Trophoblast cell (in vitro differentiated cells and primary cell): ENCODE measurements at regions not wholly inside any gene's neighbourhood (a gene's known extent, or its start where the extent isn't known, plus 50 kb on each side); places are given as distances from the start of the nearest gene placed in this dataset.

Experiments
- DNase-seq, 2 donors: peaks; one replicate each; pipeline ENCODE4 v3.0.0-alpha.2; 2016
- H2AFZ ChIP-seq: 2 replicates; pipeline ENCODE4 v1.6.1; 2013; ENCODE audit warnings: low read length, moderate library complexity, mild to moderate bottlenecking; ENCODE audit not compliant: insufficient read depth, poor library complexity
- H2AK5ac ChIP-seq: 2 replicates; pipeline ENCODE4 v1.6.1; 2013; ENCODE audit warnings: mild to moderate bottlenecking, low read length
- H2BK120ac ChIP-seq: 2 replicates; pipeline ENCODE4 v1.6.1; 2013; ENCODE audit warnings: low read length, mild to moderate bottlenecking, moderate library complexity; ENCODE audit not compliant: insufficient read depth, poor library complexity
- H2BK12ac ChIP-seq: 2 replicates; pipeline ENCODE4 v1.6.1; 2013; ENCODE audit warnings: mild to moderate bottlenecking, low read length, moderate library complexity
- H2BK5ac ChIP-seq: 2 replicates; pipeline ENCODE4 v1.6.1; 2013; ENCODE audit warnings: low read length, low read depth, moderate library complexity, mild to moderate bottlenecking; ENCODE audit not compliant: poor library complexity
- H3K14ac ChIP-seq: 2 replicates; pipeline ENCODE4 v1.6.1; 2013; ENCODE audit warnings: mild to moderate bottlenecking, low read length
- H3K18ac ChIP-seq: 2 replicates; pipeline ENCODE4 v1.6.1; 2013; ENCODE audit warnings: mild to moderate bottlenecking, low read length
- H3K23ac ChIP-seq: 2 replicates; pipeline ENCODE4 v1.6.1; 2013; ENCODE audit warnings: low read length
- H3K27ac ChIP-seq: 2 replicates; pipeline ENCODE4 v1.5.1; 2013; ENCODE audit warnings: low read depth, mild to moderate bottlenecking, inconsistent platforms, low read length, moderate library complexity
- H3K27me3 ChIP-seq: 2 replicates; pipeline ENCODE4 v1.6.1; 2013; ENCODE audit warnings: inconsistent platforms, mild to moderate bottlenecking, low read length, moderate library complexity; ENCODE audit not compliant: insufficient read depth
- H3K36me3 ChIP-seq, 2 experiments: 1 replicate in 1 of 2; 2 replicates in 1 of 2; pipeline ENCODE4 v1.6.1; 2013; ENCODE audit warnings: low read length in 2 of 2, mild to moderate bottlenecking in 2 of 2, moderate library complexity in 1 of 2; ENCODE audit not compliant: insufficient read depth in 2 of 2, control insufficient read depth in 1 of 2
- H3K4ac ChIP-seq: 2 replicates; pipeline ENCODE4 v1.6.1; 2013; ENCODE audit warnings: low read depth, mild to moderate bottlenecking, low read length, moderate library complexity
- H3K4me1 ChIP-seq, 2 experiments: 1 replicate in 1 of 2; 2 replicates in 1 of 2; pipeline ENCODE4 v1.6.1; 2013; ENCODE audit warnings: low read length in 2 of 2, mild to moderate bottlenecking in 2 of 2, moderate library complexity in 1 of 2; ENCODE audit not compliant: insufficient read depth in 2 of 2, control insufficient read depth in 1 of 2
- H3K4me2 ChIP-seq: 2 replicates; pipeline ENCODE4 v1.6.1; 2013; ENCODE audit warnings: inconsistent platforms, mild to moderate bottlenecking, low read length, moderate library complexity
- H3K4me3 ChIP-seq: 2 replicates; pipeline ENCODE4 v1.5.1; 2013; ENCODE audit warnings: mild to moderate bottlenecking, low read depth, low read length, inconsistent platforms
- H3K79me1 ChIP-seq: one replicate; pipeline ENCODE4 v1.6.1; 2013; ENCODE audit warnings: low read length
- H3K79me2 ChIP-seq: 2 replicates; pipeline ENCODE4 v1.6.1; 2013; ENCODE audit warnings: low read length, mild to moderate bottlenecking; ENCODE audit not compliant: control insufficient read depth, insufficient read depth, poor library complexity
- H3K9ac ChIP-seq: 2 replicates; pipeline ENCODE4 v1.6.1; 2013; ENCODE audit warnings: mild to moderate bottlenecking, low read length
- H3K9me3 ChIP-seq: 2 replicates; pipeline ENCODE4 v1.6.1; 2013; ENCODE audit warnings: low read depth, mild to moderate bottlenecking, control low read depth, inconsistent platforms, low read length; ENCODE audit not compliant: insufficient read depth
- H4K12ac ChIP-seq: 2 replicates; pipeline ENCODE4 v1.6.1; 2013; ENCODE audit warnings: low read depth, mild to moderate bottlenecking, low read length, moderate library complexity
- H4K8ac ChIP-seq: 2 replicates; pipeline ENCODE4 v1.6.1; 2013; ENCODE audit warnings: low read depth, mild to moderate bottlenecking, low read length, moderate library complexity
- H4K91ac ChIP-seq: one replicate; pipeline ENCODE4 v1.6.1; 2013; ENCODE audit warnings: low read depth, mild to moderate bottlenecking, low read length, moderate library complexity
- WGBS: extraction: QIAGEN DNeasy Blood & Tissue Kit; methylation state at CpG from one replicate; pipeline ENCODE4 v1.1.7; 2013; ENCODE audit warnings: missing lambda C conversion rate; ENCODE audit not compliant: insufficient read length, insufficient coverage; ENCODE audit errors: extremely low coverage; 5-methylcytosine and 5-hydroxymethylcytosine counted together

DNA sequence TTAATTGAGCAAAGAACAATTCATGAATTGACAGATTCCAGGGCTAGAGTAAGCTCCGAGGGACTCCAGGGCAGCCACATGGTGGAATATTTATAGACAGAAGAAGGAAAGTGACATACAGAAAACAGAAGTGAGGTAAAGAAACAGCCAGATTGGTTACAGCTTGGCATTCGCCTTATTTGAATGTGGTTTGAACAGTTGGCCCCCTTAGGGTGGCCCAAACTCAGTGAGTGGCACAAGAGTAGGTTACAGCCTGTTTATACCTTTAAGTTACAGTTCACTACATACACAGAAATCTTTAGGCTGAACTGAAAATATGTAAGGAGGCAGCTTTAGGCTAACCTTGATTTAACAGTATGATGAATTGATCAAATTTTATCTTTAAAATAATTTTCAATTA is 174.5 kb upstream of the CNOT2 start:
- Histone ChIP-seq H3K79me1 (no peaks in the 10 kb centered on the region), H3K23ac (no peak overlapping the region), H3K79me2 (no peaks in the 10 kb centered on the region), H3K9me3 (no peaks in the 10 kb centered on the region), H2BK120ac (no peak overlapping the region), H3K4me1 (no peaks in the 10 kb centered on the region), H4K12ac (no peak overlapping the region), H3K4me3 (no peak overlapping the region), H2AFZ (no peak overlapping the region), H3K4me2 (no peak overlapping the region), H4K8ac (no peak overlapping the region), H2AK5ac (no peak overlapping the region), H3K27ac (no peak overlapping the region), H3K9ac (no peak overlapping the region), H4K91ac (no peak overlapping the region), H2BK5ac (no peak overlapping the region), H3K27me3 (no peaks in the 10 kb centered on the region), H3K14ac (no peak overlapping the region), H3K36me3 (no peaks in the 10 kb centered on the region), H3K4ac (no peak overlapping the region), H3K18ac (no peak overlapping the region), H2BK12ac (no peak overlapping the region)
- WGBS: no CpG with 5 or more reads among the region's 2 CpGs
- no peak for DNase-seq

DNA sequence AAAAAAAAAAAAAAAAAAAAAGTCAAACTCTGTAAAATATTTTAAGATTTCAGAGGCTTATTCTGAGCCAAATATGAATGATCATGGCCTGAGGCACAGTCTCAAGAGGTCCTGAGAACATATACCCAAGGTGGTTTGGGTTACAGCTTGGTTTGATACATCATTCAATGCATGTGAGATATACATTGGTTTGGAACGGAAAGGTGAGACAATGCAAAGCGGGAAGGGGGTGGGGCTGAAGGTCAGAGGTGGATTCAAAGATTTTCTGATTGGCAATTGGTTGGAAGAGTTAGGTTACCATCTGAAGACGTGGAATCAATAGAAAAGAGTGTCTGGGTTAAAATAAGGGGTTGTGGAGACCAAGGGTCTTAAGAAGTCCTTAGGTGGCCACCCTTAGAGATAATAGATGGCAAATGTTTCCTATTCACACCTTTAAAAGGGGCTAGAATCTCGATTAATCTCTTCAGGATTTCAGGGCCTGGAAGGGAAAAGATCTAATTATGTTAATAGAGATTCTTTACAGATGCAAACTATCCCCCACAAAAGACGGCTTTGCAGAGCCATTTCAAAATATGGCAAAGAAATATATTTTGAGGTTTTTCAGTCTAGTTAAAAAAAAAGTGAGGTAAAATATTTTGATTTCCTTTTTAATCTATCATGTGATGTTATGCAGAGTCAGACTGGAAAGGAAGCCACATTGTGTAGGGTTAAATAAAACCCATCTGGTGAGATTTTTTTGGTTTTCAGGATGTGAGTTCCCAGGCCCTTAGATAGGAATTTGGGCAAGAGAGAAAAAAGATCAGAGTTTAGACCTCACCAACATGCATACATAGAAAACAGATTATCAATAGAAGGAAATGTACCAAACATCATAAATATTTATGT is 173.8 kb upstream of the CNOT2 start:
- H3K4me1 ChIP-seq: no peaks in the 10 kb centered on the region

DNA sequence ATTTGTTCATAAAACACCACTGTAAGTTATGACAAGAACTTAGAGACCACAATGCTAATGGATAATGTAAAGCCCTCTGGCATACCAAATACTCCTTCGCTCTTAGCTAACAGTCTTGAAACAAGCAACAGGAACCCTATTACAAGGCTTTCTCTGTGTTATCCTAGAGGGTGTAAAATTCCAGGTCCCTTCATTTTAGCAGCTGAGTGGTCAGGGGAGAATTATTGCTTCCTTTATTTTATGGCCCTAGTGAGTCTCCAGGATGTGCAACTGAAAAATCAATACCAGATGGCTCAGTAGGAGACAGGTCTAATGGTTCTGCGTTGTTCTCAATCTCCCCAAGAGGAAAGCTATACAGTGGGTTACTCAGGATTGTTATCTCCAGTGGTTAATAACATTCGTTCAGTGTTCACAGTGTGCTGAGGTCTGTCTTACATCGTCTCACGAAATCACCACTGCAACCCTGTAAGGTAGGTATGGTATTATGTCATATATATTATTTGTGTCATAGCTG is 172.7 kb upstream of the CNOT2 start:
- no CpG with 5 or more reads among the region's 5 CpGs for WGBS
- Histone ChIP-seq H3K36me3 (no peaks in the 10 kb centered on the region), H3K9ac (no peak overlapping the region), H3K79me1 (no peaks in the 10 kb centered on the region), H2AFZ (no peak overlapping the region), H4K91ac (no peak overlapping the region), H2BK5ac (no peak overlapping the region), H4K8ac (no peak overlapping the region), H3K27ac (no peak overlapping the region), H3K4me3 (no peak overlapping the region), H3K23ac (no peak overlapping the region), H2AK5ac (no peak overlapping the region), H4K12ac (no peak overlapping the region), H3K14ac (no peak overlapping the region), H3K4ac (no peak overlapping the region), H3K9me3 (no peaks in the 10 kb centered on the region), H2BK12ac (no peak overlapping the region), H3K18ac (no peak overlapping the region), H3K79me2 (no peaks in the 10 kb centered on the region), H3K27me3 (no peaks in the 10 kb centered on the region), H2BK120ac (no peak overlapping the region), H3K4me2 (no peak overlapping the region), H3K4me1 (no peaks in the 10 kb centered on the region)
- DNase-seq: no peak

More for the DNA sequence above, 173.8 kb upstream of the CNOT2 start:
- Histone ChIP-seq H3K4me3 (no peak overlapping the region), H2AK5ac (no peak overlapping the region), H3K27me3 (no peaks in the 10 kb centered on the region), H4K12ac (no peak overlapping the region), H3K14ac (no peak overlapping the region), H3K9me3 (no peaks in the 10 kb centered on the region), H3K27ac (no peak overlapping the region), H4K8ac (no peak overlapping the region), H2BK120ac (no peak overlapping the region), H4K91ac (no peak overlapping the region), H2BK12ac (no peak overlapping the region), H3K36me3 (no peaks in the 10 kb centered on the region), H3K4ac (no peak overlapping the region), H3K4me2 (no peak overlapping the region), H2BK5ac (no peak overlapping the region), H2AFZ (no peak overlapping the region), H3K23ac (no peak overlapping the region), H3K79me2 (no peaks in the 10 kb centered on the region), H3K9ac (no peak overlapping the region), H3K18ac (no peak overlapping the region), H3K79me1 (no peaks in the 10 kb centered on the region)
- no CpG with 5 or more reads among the region's 5 CpGs for WGBS
- DNase-seq: no peak

GRCh38 chr12:70074510-70074909 is 168.7 kb upstream of the CNOT2 start:
- H2AFZ ChIP-seq: no peak overlapping the region
- no peak overlapping the region for H4K12ac ChIP-seq
- H2BK120ac ChIP-seq: no peak overlapping the region
- H3K79me2 ChIP-seq: no peaks in the 10 kb centered on the region
- H3K4me2 ChIP-seq: no peak overlapping the region
- no peak overlapping the region for H3K4me3 ChIP-seq
- H3K4me1 ChIP-seq: no peaks in the 10 kb centered on the region
- no peaks in the 10 kb centered on the region for H3K9me3 ChIP-seq
- H2BK12ac ChIP-seq: no peak overlapping the region
- no peak overlapping the region for H3K27ac ChIP-seq
- no peak overlapping the region for H3K14ac ChIP-seq
- DNase-seq: no peak
- no peak overlapping the region for H3K18ac ChIP-seq
- no peak overlapping the region for H2BK5ac ChIP-seq
- H4K91ac ChIP-seq: no peak overlapping the region
- H3K9ac ChIP-seq: no peak overlapping the region
- no peak overlapping the region for H3K4ac ChIP-seq
- no peak overlapping the region for H4K8ac ChIP-seq
- no peaks in the 10 kb centered on the region for H3K79me1 ChIP-seq
- no peaks in the 10 kb centered on the region for H3K27me3 ChIP-seq
- no peaks in the 10 kb centered on the region for H3K36me3 ChIP-seq
- H2AK5ac ChIP-seq: no peak overlapping the region
- H3K23ac ChIP-seq: no peak overlapping the region
